IMR-90 (cell line): ENCODE measurements at regions not wholly inside any gene's neighbourhood (a gene's known extent, or its start where the extent isn't known, plus 50 kb on each side); places are given as distances from the start of the nearest gene placed in this dataset.

Experiments
- ATAC-seq: fragments of 200-7000 bp; cut with Tn5 transposase; 2 replicates; pipeline ENCODE4 v1.9.1; 2020; ENCODE audit warnings: low read depth, mild to moderate bottlenecking, moderate library complexity
- BruUV-seq: library from RNA; stranded (reverse); fragments of 400-500 nt; replicated peaks from 2 replicates; lab custom pipeline; 2021; lab: Mats Ljungman, UMichigan
- CTCF ChIA-PET: fragments of 300-600 bp; formaldehyde crosslinking; extraction: SDS; loops from one replicate; lab custom pipeline; 2021; ENCODE audit warnings: antibody characterized with exemption; lab: Yijun Ruan, JAX
- POLR2A ChIA-PET: fragments of 300-600 bp; sonication (Branson Sonifier 250); formaldehyde crosslinking; loops from one replicate; lab custom pipeline; 2022; ENCODE audit warnings: antibody characterized with exemption; ENCODE audit not compliant: unreplicated experiment; lab: Charles Lee
- DNase-seq: peaks from one replicate; pipeline ENCODE4 v3.0.0; 2013
- H2AFZ ChIP-seq: replicated peaks from 2 replicates; pipeline ENCODE3; 2013; ENCODE audit warnings: low read length, mild to moderate bottlenecking; ENCODE audit not compliant: poor library complexity
- H2AK5ac ChIP-seq: 2 replicates; pipeline ENCODE4 v1.6.1; 2013; ENCODE audit warnings: low read depth, low read length, inconsistent platforms
- H2AK9ac ChIP-seq: replicated peaks from 2 replicates; pipeline ENCODE3; 2013; ENCODE audit warnings: mild to moderate bottlenecking, low read depth, low read length, moderate library complexity; ENCODE audit not compliant: poor library complexity
- H2BK120ac ChIP-seq: 2 replicates; pipeline ENCODE4 v1.6.1; 2013; ENCODE audit warnings: low read depth, low read length, inconsistent platforms
- H2BK15ac ChIP-seq: 3 replicates; pipeline ENCODE4 v1.6.1; 2013; ENCODE audit warnings: low read depth, low read length, inconsistent platforms
- H2BK20ac ChIP-seq: 2 replicates; pipeline ENCODE4 v1.6.1; 2013; ENCODE audit warnings: low read depth, mild to moderate bottlenecking, inconsistent platforms, low read length, moderate library complexity
- H2BK5ac ChIP-seq: 2 replicates; pipeline ENCODE4 v1.6.1; 2013; ENCODE audit warnings: mild to moderate bottlenecking, low read depth, low read length, inconsistent platforms; ENCODE audit not compliant: poor library complexity, severe bottlenecking
- H3K14ac ChIP-seq: replicated peaks from 2 replicates; pipeline ENCODE4 v1.6.1; 2013; ENCODE audit warnings: low read depth, low read length, inconsistent platforms
- H3K18ac ChIP-seq: 2 replicates; pipeline ENCODE4 v1.6.1; 2013; ENCODE audit warnings: low read depth, low read length, control low read depth
- H3K23ac ChIP-seq: 2 replicates; pipeline ENCODE4 v1.6.1; 2013; ENCODE audit warnings: low read depth, low read length, inconsistent platforms
- H3K27ac ChIP-seq: 2 replicates; pipeline ENCODE4 v1.5.1; 2013; ENCODE audit warnings: mild to moderate bottlenecking, control low read depth, low read length; ENCODE audit not compliant: insufficient read depth
- H3K27me3 ChIP-seq: 2 replicates; pipeline ENCODE4 v1.6.1; 2013; ENCODE audit warnings: low read length; ENCODE audit not compliant: control insufficient read depth, insufficient read depth
- H3K36me3 ChIP-seq: 2 replicates; pipeline ENCODE4 v1.6.1; 2013; ENCODE audit warnings: low read length, mixed read lengths; ENCODE audit not compliant: control insufficient read depth, insufficient read depth
- H3K4ac ChIP-seq: 2 replicates; pipeline ENCODE4 v1.6.1; 2013; ENCODE audit warnings: low read depth, low read length, inconsistent platforms
- H3K4me1 ChIP-seq: 2 replicates; pipeline ENCODE4 v1.6.1; 2013; ENCODE audit warnings: low read length, mixed read lengths; ENCODE audit not compliant: control insufficient read depth, insufficient read depth
- H3K4me2 ChIP-seq: 2 replicates; pipeline ENCODE4 v1.6.1; 2013; ENCODE audit warnings: low read depth, mild to moderate bottlenecking, control low read depth, low read length, moderate library complexity
- H3K4me3 ChIP-seq: 2 replicates; pipeline ENCODE4 v1.5.1; 2013; ENCODE audit warnings: low read depth, mild to moderate bottlenecking, control low read depth, low read length, moderate library complexity; ENCODE audit not compliant: insufficient read depth
- H3K56ac ChIP-seq: 2 replicates; pipeline ENCODE4 v1.6.1; 2013; ENCODE audit warnings: low read length, inconsistent platforms; ENCODE audit not compliant: insufficient read depth; ENCODE audit errors: extremely low read depth
- H3K79me1 ChIP-seq, 2 experiments: 2 replicates each; pipeline ENCODE4 v1.6.1; 2013; ENCODE audit warnings: low read length in 2 of 2, inconsistent platforms in 1 of 2, low read depth in 1 of 2
- H3K9ac ChIP-seq: 2 replicates; pipeline ENCODE4 v1.6.1; 2013; ENCODE audit warnings: low read depth, low read length, control low read depth
- H3K9me1 ChIP-seq: 2 replicates; pipeline ENCODE4 v1.6.1; 2013; ENCODE audit warnings: low read length, inconsistent platforms; ENCODE audit not compliant: insufficient read depth
- H3K9me3 ChIP-seq: 2 replicates; pipeline ENCODE4 v1.6.1; 2013; ENCODE audit warnings: low read length; ENCODE audit not compliant: control insufficient read depth, insufficient read depth
- H4K20me1 ChIP-seq: 2 replicates; pipeline ENCODE4 v1.6.1; 2013; ENCODE audit warnings: low read length, inconsistent platforms; ENCODE audit not compliant: insufficient read depth
- H4K5ac ChIP-seq: 2 replicates; pipeline ENCODE4 v1.6.1; 2013; ENCODE audit warnings: mild to moderate bottlenecking, low read depth, low read length, control low read depth
- H4K8ac ChIP-seq, 2 experiments: 2 replicates each; pipeline ENCODE4 v1.6.1; 2013; ENCODE audit warnings: low read depth in 2 of 2, low read length in 2 of 2, control low read depth in 1 of 2, inconsistent platforms in 1 of 2
- H4K91ac ChIP-seq: 2 replicates; pipeline ENCODE4 v1.6.1; 2013; ENCODE audit warnings: low read depth, low read length, inconsistent platforms; ENCODE audit not compliant: insufficient read depth
- BHLHE40 ChIP-seq: fragments of 150-350 bp; IDR thresholded peaks from 2 replicates; pipeline ENCODE4 v1.6.1; 2016; ENCODE audit warnings: mild to moderate bottlenecking, low read depth, low read length
- dilution Hi-C: fragments of 300-500 bp; cut with HindIII; formaldehyde crosslinking; loops from one replicate; pipeline ENCODE4 v1.14.3; 2018; ENCODE audit warnings: low sequenced_read_pairs; ENCODE audit not compliant: unreplicated experiment
- in situ Hi-C: fragments of 300-500 bp; cut with MboI; formaldehyde crosslinking; loops from 3 replicates; pipeline ENCODE4 v1.14.3; 2019; ENCODE audit warnings: low sequenced_read_pairs, inconsistent platforms, mixed read lengths
- intact Hi-C: fragments of 100-400 bp; cut with micrococcal nuclease; formaldehyde crosslinking; loops from 2 replicates; pipeline ENCODE4 v1.10.0; 2022

DNA sequence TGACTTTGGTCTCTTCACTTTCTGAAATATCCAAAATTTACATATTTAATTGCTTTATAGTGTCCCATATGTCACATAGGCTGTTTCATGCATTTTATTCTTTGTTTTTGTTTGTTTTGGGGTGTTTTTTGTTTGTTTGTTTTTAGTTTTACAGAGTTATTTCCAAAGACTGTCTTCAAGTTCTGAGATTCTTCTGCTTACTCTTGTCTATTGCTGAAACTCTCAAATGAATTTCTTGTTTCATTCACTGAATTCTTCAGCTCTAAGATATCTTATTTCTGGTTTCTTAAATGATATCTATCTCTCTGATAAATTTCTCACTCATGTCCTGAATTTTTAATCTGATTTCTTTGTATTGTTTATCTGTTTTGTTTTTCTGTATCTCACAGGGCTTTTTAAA is 412.0 kb upstream of the ATP2B1 start:
- H2BK5ac ChIP-seq = no peak overlapping the region

More for the DNA sequence above, 412.0 kb upstream of the ATP2B1 start:
- H2BK15ac ChIP-seq = no peak overlapping the region
- ChIA-PET POLR2A (no interaction called here), CTCF (no interaction called here)
- H4K5ac ChIP-seq = no peak overlapping the region
- TF ChIP-seq BHLHE40 = no peak
- no peaks in the 10 kb centered on the region for H3K36me3 ChIP-seq
- H2AFZ ChIP-seq = no peak overlapping the region
- BruUV-seq = no TSS peak
- H3K9me3 ChIP-seq = peaks cover 6% of the 10 kb centered on the region
- intact Hi-C loops (no loop called here), in situ Hi-C loops (no loop called here), dilution Hi-C loops (no loop called here)
- no peaks in the 10 kb centered on the region for H3K27me3 ChIP-seq
- no peak overlapping the region for H3K14ac ChIP-seq
- H3K4me1 ChIP-seq = no peaks in the 10 kb centered on the region
- no peak for DNase-seq
- H2AK5ac ChIP-seq = no peak overlapping the region
- no peak overlapping the region for H3K4ac ChIP-seq
- H3K4me3 ChIP-seq = no peak overlapping the region
- no peak overlapping the region for H2BK20ac ChIP-seq
- no peak overlapping the region for H3K56ac ChIP-seq
- no peak overlapping the region for H2BK120ac ChIP-seq
- H3K23ac ChIP-seq = no peak overlapping the region
- H3K27ac ChIP-seq = no peak overlapping the region
- no peaks in the 10 kb centered on the region for H3K79me1 ChIP-seq
- no peak overlapping the region for H2AK9ac ChIP-seq
- no peak overlapping the region for H3K18ac ChIP-seq
- ATAC-seq = no peak
- no peak overlapping the region for H4K8ac ChIP-seq
- H3K4me2 ChIP-seq = no peak overlapping the region
- no peaks in the 10 kb centered on the region for H3K9me1 ChIP-seq
- H4K20me1 ChIP-seq = no peaks in the 10 kb centered on the region
- no peak overlapping the region for H4K91ac ChIP-seq
- no peak overlapping the region for H3K9ac ChIP-seq
